Adrenal gland (tissue), 5 donors: ENCODE measurements at regions not wholly inside any gene's neighbourhood (a gene's known extent, or its start where the extent isn't known, plus 50 kb on each side); places are given as distances from the start of the nearest gene placed in this dataset.

Experiments used
- POLR2A ChIP-seq, 2 donors: fragments of 450-650 bp; IDR thresholded peaks; one replicate each; pipeline ENCODE4 v1.6.1; 2017; ENCODE audit warnings: antibody characterized with exemption in 2 of 2, mild to moderate bottlenecking in 2 of 2, moderate library complexity in 1 of 2
- TF ChIP-seq, protein P1 (sequence below), 6 experiments: fragments of 450-650 bp in 4 of 6; fragments of 200-600 bp in 2 of 6; sonication (generic) in 1 of 6; IDR thresholded peaks; 1 replicate in 5 of 6; 2 replicates in 1 of 6; pipeline versions ENCODE4 v1.5.1 to v1.8.0; 2016 to 2021; ENCODE audit warnings: antibody characterized with exemption in 6 of 6, mild to moderate bottlenecking in 2 of 6, moderate library complexity in 1 of 6
- donor health status: DM: no; HTN: no; CAD: no.

DNA sequence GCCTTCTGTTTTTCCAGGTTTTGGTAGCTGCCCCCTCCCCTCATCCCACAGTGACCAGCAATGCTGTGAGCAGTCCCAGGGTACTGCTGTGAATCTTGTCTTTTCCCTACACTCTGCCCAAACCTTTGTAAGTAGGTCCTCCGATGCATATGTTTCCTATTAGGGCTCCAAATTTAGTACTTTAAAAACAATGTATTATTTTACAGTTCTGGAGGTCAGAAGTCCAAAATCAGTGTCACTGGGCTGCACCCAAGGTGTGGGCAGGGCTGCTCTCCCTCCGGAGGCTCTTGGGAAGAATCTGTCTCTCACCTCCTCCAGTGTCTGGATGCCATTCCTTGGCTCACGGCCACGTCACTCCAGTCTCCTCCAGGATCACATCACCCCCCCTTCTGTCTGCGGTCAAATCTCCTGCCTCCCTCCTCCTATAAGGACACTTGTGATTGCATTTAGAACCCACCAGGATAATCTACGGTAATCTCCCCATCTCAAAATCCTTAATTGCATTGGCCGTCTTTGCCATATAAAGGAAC, 208.5 kb downstream of the SH3BP4 start:
- TF ChIP-seq, protein P1, sequence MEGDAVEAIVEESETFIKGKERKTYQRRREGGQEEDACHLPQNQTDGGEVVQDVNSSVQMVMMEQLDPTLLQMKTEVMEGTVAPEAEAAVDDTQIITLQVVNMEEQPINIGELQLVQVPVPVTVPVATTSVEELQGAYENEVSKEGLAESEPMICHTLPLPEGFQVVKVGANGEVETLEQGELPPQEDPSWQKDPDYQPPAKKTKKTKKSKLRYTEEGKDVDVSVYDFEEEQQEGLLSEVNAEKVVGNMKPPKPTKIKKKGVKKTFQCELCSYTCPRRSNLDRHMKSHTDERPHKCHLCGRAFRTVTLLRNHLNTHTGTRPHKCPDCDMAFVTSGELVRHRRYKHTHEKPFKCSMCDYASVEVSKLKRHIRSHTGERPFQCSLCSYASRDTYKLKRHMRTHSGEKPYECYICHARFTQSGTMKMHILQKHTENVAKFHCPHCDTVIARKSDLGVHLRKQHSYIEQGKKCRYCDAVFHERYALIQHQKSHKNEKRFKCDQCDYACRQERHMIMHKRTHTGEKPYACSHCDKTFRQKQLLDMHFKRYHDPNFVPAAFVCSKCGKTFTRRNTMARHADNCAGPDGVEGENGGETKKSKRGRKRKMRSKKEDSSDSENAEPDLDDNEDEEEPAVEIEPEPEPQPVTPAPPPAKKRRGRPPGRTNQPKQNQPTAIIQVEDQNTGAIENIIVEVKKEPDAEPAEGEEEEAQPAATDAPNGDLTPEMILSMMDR (IDR thresholded peaks at IDR 0.05): no peak
- no peak for TF ChIP-seq POLR2A (IDR thresholded peaks at IDR 0.05)
